Osteoblast (primary cell): ENCODE measurements at regions not wholly inside any gene's neighbourhood (a gene's known extent, or its start where the extent isn't known, plus 50 kb on each side); places are given as distances from the start of the nearest gene placed in this dataset.

Experiments
- DNase-seq: peaks from one replicate; pipeline ENCODE4 v3.0.0; 2011; ENCODE audit warnings: low spot score, mixed read lengths; ENCODE audit not compliant: insufficient read length; ENCODE audit errors: missing footprints
- H2AFZ ChIP-seq: 2 replicates; pipeline ENCODE4 v1.6.0; 2011; ENCODE audit warnings: mild to moderate bottlenecking, low read length
- H3K27ac ChIP-seq: 2 replicates; pipeline ENCODE4 v1.5.1; 2011; ENCODE audit warnings: mild to moderate bottlenecking, low read depth, low read length, moderate library complexity
- H3K27me3 ChIP-seq: 2 replicates; pipeline ENCODE4 v1.6.0; 2012; ENCODE audit warnings: mild to moderate bottlenecking, control low read depth, inconsistent platforms, low read length, moderate library complexity; ENCODE audit not compliant: insufficient read depth
- H3K36me3 ChIP-seq: 2 replicates; pipeline ENCODE4 v1.5.1; 2011; ENCODE audit warnings: mild to moderate bottlenecking, low read length, control low read depth, moderate library complexity; ENCODE audit not compliant: insufficient read depth
- H3K4me1 ChIP-seq: 2 replicates; pipeline ENCODE4 v1.5.1; 2011; ENCODE audit warnings: mild to moderate bottlenecking, low read length, control low read depth, moderate library complexity; ENCODE audit not compliant: insufficient read depth
- H3K4me2 ChIP-seq: 2 replicates; pipeline ENCODE4 v1.6.0; 2011; ENCODE audit warnings: mild to moderate bottlenecking, low read length; ENCODE audit not compliant: insufficient read depth
- H3K4me3 ChIP-seq: fragments of 200-600 bp; sonication (generic); 3 replicates; pipeline ENCODE4 v1.5.1; 2012; ENCODE audit warnings: mild to moderate bottlenecking, low read length, inconsistent platforms; ENCODE audit not compliant: insufficient read depth
- H3K79me2 ChIP-seq: 2 replicates; pipeline ENCODE4 v1.6.0; 2012; ENCODE audit warnings: mild to moderate bottlenecking, low read length, control low read depth, inconsistent platforms; ENCODE audit not compliant: insufficient read depth
- H3K9me3 ChIP-seq: 2 replicates; pipeline ENCODE4 v1.5.1; 2011; ENCODE audit warnings: low read depth, low read length, control low read depth
- H4K20me1 ChIP-seq: 2 replicates; pipeline ENCODE4 v1.6.0; 2012; ENCODE audit warnings: mild to moderate bottlenecking, low read length, control low read depth; ENCODE audit not compliant: insufficient read depth
- TF ChIP-seq, protein P1 (sequence below): IDR thresholded peaks from 2 replicates; pipeline ENCODE4 v1.5.1; 2011; ENCODE audit warnings: mild to moderate bottlenecking, low read depth, low read length, moderate library complexity; ENCODE audit errors: extremely low read depth

DNA sequence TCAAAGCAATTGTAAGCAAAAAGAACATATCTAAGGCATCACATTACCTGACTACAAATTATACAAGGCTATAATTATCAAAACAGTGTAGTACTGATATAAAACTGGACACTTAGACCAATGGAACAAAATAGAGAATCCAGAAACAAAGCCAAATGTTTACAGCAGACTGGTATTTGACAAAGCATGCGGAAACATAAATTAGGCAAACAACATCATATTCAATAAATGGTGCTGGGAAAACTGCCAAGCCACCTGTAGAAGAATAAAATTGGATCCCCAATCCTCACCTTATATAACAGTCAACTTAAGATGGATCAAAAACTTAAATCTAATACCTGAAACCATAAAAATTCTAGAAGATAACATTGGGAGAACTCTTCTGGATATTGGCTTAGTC is 240.8 kb upstream of the POM121L12 start:
- no peak overlapping the region for H2AFZ ChIP-seq
- no peak overlapping the region for H3K4me3 ChIP-seq
- no peak overlapping the region for H3K4me2 ChIP-seq
- H3K79me2 ChIP-seq = no peaks in the 10 kb centered on the region
- no peaks in the 10 kb centered on the region for H4K20me1 ChIP-seq
- H3K27ac ChIP-seq = no peak overlapping the region
- no peaks in the 10 kb centered on the region for H3K9me3 ChIP-seq
- no peaks in the 10 kb centered on the region for H3K4me1 ChIP-seq
- no peaks in the 10 kb centered on the region for H3K36me3 ChIP-seq
- no peaks in the 10 kb centered on the region for H3K27me3 ChIP-seq
- DNase-seq = no peak
- TF ChIP-seq, protein P1, sequence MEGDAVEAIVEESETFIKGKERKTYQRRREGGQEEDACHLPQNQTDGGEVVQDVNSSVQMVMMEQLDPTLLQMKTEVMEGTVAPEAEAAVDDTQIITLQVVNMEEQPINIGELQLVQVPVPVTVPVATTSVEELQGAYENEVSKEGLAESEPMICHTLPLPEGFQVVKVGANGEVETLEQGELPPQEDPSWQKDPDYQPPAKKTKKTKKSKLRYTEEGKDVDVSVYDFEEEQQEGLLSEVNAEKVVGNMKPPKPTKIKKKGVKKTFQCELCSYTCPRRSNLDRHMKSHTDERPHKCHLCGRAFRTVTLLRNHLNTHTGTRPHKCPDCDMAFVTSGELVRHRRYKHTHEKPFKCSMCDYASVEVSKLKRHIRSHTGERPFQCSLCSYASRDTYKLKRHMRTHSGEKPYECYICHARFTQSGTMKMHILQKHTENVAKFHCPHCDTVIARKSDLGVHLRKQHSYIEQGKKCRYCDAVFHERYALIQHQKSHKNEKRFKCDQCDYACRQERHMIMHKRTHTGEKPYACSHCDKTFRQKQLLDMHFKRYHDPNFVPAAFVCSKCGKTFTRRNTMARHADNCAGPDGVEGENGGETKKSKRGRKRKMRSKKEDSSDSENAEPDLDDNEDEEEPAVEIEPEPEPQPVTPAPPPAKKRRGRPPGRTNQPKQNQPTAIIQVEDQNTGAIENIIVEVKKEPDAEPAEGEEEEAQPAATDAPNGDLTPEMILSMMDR = no peak

GRCh38 chr7:52791176-52791700 is 244.2 kb upstream of the POM121L12 start:
- no peak for DNase-seq
- TF ChIP-seq, protein P1 = no peak
- Histone ChIP-seq H2AFZ (no peak overlapping the region), H3K4me3 (no peak overlapping the region), H3K9me3 (no peaks in the 10 kb centered on the region), H3K4me2 (no peak overlapping the region), H3K4me1 (no peaks in the 10 kb centered on the region), H3K27me3 (no peaks in the 10 kb centered on the region), H3K36me3 (no peaks in the 10 kb centered on the region), H3K27ac (no peak overlapping the region), H4K20me1 (no peaks in the 10 kb centered on the region), H3K79me2 (no peaks in the 10 kb centered on the region)

GRCh38 chr7:52786174-52786573 is 249.3 kb upstream of the POM121L12 start:
- Histone ChIP-seq H3K4me1 (no peaks in the 10 kb centered on the region), H3K27me3 (no peaks in the 10 kb centered on the region), H3K4me2 (no peak overlapping the region), H3K4me3 (no peak overlapping the region), H3K79me2 (no peaks in the 10 kb centered on the region), H3K36me3 (no peaks in the 10 kb centered on the region), H3K9me3 (no peaks in the 10 kb centered on the region), H2AFZ (no peak overlapping the region), H3K27ac (no peak overlapping the region), H4K20me1 (no peaks in the 10 kb centered on the region)
- DNase-seq = no peak
- TF ChIP-seq, protein P1 = no peak

DNA sequence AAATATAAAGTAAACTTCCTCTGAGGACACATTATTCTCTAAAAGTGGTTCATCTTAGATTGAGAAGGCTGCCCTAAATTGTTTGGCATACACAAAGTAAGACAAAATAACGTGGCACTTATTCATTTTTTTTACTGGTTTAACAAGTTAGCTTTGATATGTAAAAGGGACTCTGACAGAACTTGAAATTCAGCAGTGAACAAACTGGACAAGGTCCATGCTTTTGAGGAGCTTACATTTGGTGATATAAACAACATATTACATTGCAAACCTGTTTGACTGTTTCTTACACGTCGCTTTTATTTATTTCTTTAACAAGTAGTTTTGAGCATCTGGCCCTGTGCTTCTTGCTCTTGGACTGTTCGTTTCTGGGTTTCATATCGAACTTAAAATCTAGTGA is 253.1 kb upstream of the POM121L12 start:
- Histone ChIP-seq H3K27me3 (no peaks in the 10 kb centered on the region), H2AFZ (no peak overlapping the region), H3K9me3 (no peaks in the 10 kb centered on the region), H4K20me1 (no peaks in the 10 kb centered on the region), H3K4me1 (no peaks in the 10 kb centered on the region), H3K36me3 (no peaks in the 10 kb centered on the region), H3K4me2 (no peak overlapping the region), H3K79me2 (no peaks in the 10 kb centered on the region), H3K27ac (no peak overlapping the region), H3K4me3 (no peak overlapping the region)
- no peak for DNase-seq
- TF ChIP-seq, protein P1 = no peak
